ENCODE measurements at regions not wholly inside any gene's neighbourhood (a gene's known extent, or its start where the extent isn't known, plus 50 kb on each side); places are given as distances from the start of the nearest gene placed in this dataset.

- no peak for TF ChIP-seq REST (IDR thresholded peaks at IDR 0.05; ENCODE audit: insufficient read depth in 1 of 2, low read depth in 2 of 2, low read length in 1 of 2)
- no peak for TF ChIP-seq POLR2AphosphoS5 (IDR thresholded peaks at IDR 0.05; ENCODE audit: low read depth, low read length)
- TF ChIP-seq CTCF (IDR thresholded peaks at IDR 0.05) = no peak
- TF ChIP-seq TCF7L2 (IDR thresholded peaks at IDR 0.05; ENCODE audit: low read depth, low read length) = no peak
- no peaks in the 10 kb centered on the region for H3K27me3 ChIP-seq (ENCODE audit: control insufficient read depth, insufficient read depth, low read length)
- CTCF ChIA-PET = interaction anchor here (0.6 to 0.7 kb wide), 3 partner anchors 27 to 122 kb away, joined by 3 to 5 read pairs (median 4); no protein-coding TSS in a partner anchor
- ATAC-seq (no peak), DNase-seq (ENCODE audit: low read depth, low spot score) (no peak)
- in situ Hi-C loops (cut with HindIII; ENCODE audit: low pct_unique_long_range_greater_than_20kb, low sequenced_read_pairs) (no loop called here), intact Hi-C loops (cut with micrococcal nuclease; ENCODE audit: unreplicated experiment) (no loop called here)
- peaks cover 6% of the 10 kb centered on the region for H3K4me1 ChIP-seq (ENCODE audit: control insufficient read depth, insufficient read depth, low read length)
- no peak overlapping the region for H3K4me3 ChIP-seq (ENCODE audit: low read depth in 2 of 2, low read length in 2 of 2)
- no peaks in the 10 kb centered on the region for H3K9me3 ChIP-seq (ENCODE audit: control insufficient read depth, insufficient read depth, low read depth, low read length)
- BruUV-seq (replicated peaks) = no TSS peak
- no peak overlapping the region for H3K27ac ChIP-seq (ENCODE audit: low read length)
- H3K36me3 ChIP-seq (ENCODE audit: control insufficient read depth, insufficient read depth, low read length) = no peaks in the 10 kb centered on the region
- POLR2A ChIA-PET = interaction anchor here (0.6 kb wide), 1 partner anchor 23 kb away, joined by 5 read pairs; no protein-coding TSS in a partner anchor
Observed at GRCh38 chr20:62531046-62531838, 55.4 kb upstream of the GATA5 start.

GRCh38 chr20:62532921-62533320 lies 57.1 kb upstream of the GATA5 start:
- H3K27ac ChIP-seq (ENCODE audit: low read length) = no peak overlapping the region
- no TSS peak for BruUV-seq (replicated peaks)
- peaks cover 15% of the 10 kb centered on the region for H3K4me1 ChIP-seq (ENCODE audit: control insufficient read depth, insufficient read depth, low read length)
- no peak for DNase-seq (ENCODE audit: low read depth, low spot score)
- ATAC-seq = no peak
- no peaks in the 10 kb centered on the region for H3K27me3 ChIP-seq (ENCODE audit: control insufficient read depth, insufficient read depth, low read length)
- intact Hi-C loops (cut with micrococcal nuclease; ENCODE audit: unreplicated experiment) (no loop called here), in situ Hi-C loops (cut with HindIII; ENCODE audit: low pct_unique_long_range_greater_than_20kb, low sequenced_read_pairs) (no loop called here)
- H3K9me3 ChIP-seq (ENCODE audit: control insufficient read depth, insufficient read depth, low read depth, low read length) = no peaks in the 10 kb centered on the region
- POLR2A ChIA-PET = no interaction called here
- TF ChIP-seq POLR2AphosphoS5 (IDR thresholded peaks at IDR 0.05; ENCODE audit: low read depth, low read length) (no peak), SIN3A (IDR thresholded peaks at IDR 0.05; ENCODE audit: borderline replicate concordance, insufficient read depth, low read depth, low read length) (no peak), CTCF (IDR thresholded peaks at IDR 0.05) (no peak), TCF7L2 (IDR thresholded peaks at IDR 0.05; ENCODE audit: low read depth, low read length) (no peak), REST (IDR thresholded peaks at IDR 0.05; ENCODE audit: insufficient read depth in 1 of 2, low read depth in 2 of 2, low read length in 1 of 2) (no peak)
- H3K36me3 ChIP-seq (ENCODE audit: control insufficient read depth, insufficient read depth, low read length) = no peaks in the 10 kb centered on the region
- CTCF ChIA-PET = no interaction called here
- no peak overlapping the region for H3K4me3 ChIP-seq (ENCODE audit: low read depth in 2 of 2, low read length in 2 of 2)
